ENCODE measurements at regions not wholly inside any gene's neighbourhood (a gene's known extent, or its start where the extent isn't known, plus 50 kb on each side); places are given as distances from the start of the nearest gene placed in this dataset.

- no peak overlapping the region for H3K9ac ChIP-seq (ENCODE audit: low read length in 5 of 5)
- H3K27me3 ChIP-seq (ENCODE audit: control insufficient read depth in 5 of 5, insufficient read depth in 4 of 5, low read length in 5 of 5) = peaks cover 0 to 2% (median 0%) of the 10 kb centered on the region in 5 donors
- no peak overlapping the region for H3K4me3 ChIP-seq (ENCODE audit: low read depth in 1 of 5, low read length in 5 of 5)
- no peaks in the 10 kb centered on the region for H3K4me1 ChIP-seq (ENCODE audit: control insufficient read depth in 5 of 5, insufficient read depth in 5 of 5, low read length in 5 of 5)
- no peaks in the 10 kb centered on the region for H3K9me3 ChIP-seq (ENCODE audit: control insufficient read depth in 5 of 5, low read length in 5 of 5)
- no peaks in the 10 kb centered on the region for H3K36me3 ChIP-seq (ENCODE audit: control insufficient read depth in 5 of 5, insufficient read depth in 5 of 5, low read length in 5 of 5)
- no peak overlapping the region for H3K27ac ChIP-seq (ENCODE audit: low read depth, low read length)
These were observed 142.5 kb downstream of the PHLDA1 start for GRCh38 chr12:75888874-75889613.

- H3K27me3 ChIP-seq (ENCODE audit: control insufficient read depth in 5 of 5, insufficient read depth in 4 of 5, low read length in 5 of 5) = peaks cover 0 to 2% (median 0%) of the 10 kb centered on the region in 5 donors
- H3K9ac ChIP-seq (ENCODE audit: low read length in 5 of 5) = no peak overlapping the region
- H3K36me3 ChIP-seq (ENCODE audit: control insufficient read depth in 5 of 5, insufficient read depth in 5 of 5, low read length in 5 of 5) = no peaks in the 10 kb centered on the region
- H3K27ac ChIP-seq (ENCODE audit: low read depth, low read length) = no peak overlapping the region
- no peaks in the 10 kb centered on the region for H3K9me3 ChIP-seq (ENCODE audit: control insufficient read depth in 5 of 5, low read length in 5 of 5)
- no peaks in the 10 kb centered on the region for H3K4me1 ChIP-seq (ENCODE audit: control insufficient read depth in 5 of 5, insufficient read depth in 5 of 5, low read length in 5 of 5)
- H3K4me3 ChIP-seq (ENCODE audit: low read depth in 1 of 5, low read length in 5 of 5) = no peak overlapping the region
These were observed 143.2 kb downstream of the PHLDA1 start for GRCh38 chr12:75888399-75888798.

- no peak overlapping the region for H3K27ac ChIP-seq (ENCODE audit: low read depth, low read length)
- H3K9me3 ChIP-seq (ENCODE audit: control insufficient read depth in 5 of 5, low read length in 5 of 5) = no peaks in the 10 kb centered on the region
- H3K36me3 ChIP-seq (ENCODE audit: control insufficient read depth in 5 of 5, insufficient read depth in 5 of 5, low read length in 5 of 5) = no peaks in the 10 kb centered on the region
- H3K9ac ChIP-seq (ENCODE audit: low read length in 5 of 5) = no peak overlapping the region
- no peaks in the 10 kb centered on the region for H3K4me1 ChIP-seq (ENCODE audit: control insufficient read depth in 5 of 5, insufficient read depth in 5 of 5, low read length in 5 of 5)
- H3K27me3 ChIP-seq (ENCODE audit: control insufficient read depth in 5 of 5, insufficient read depth in 4 of 5, low read length in 5 of 5) = peaks cover 0 to 2% (median 0%) of the 10 kb centered on the region in 5 donors
- no peak overlapping the region for H3K4me3 ChIP-seq (ENCODE audit: low read depth in 1 of 5, low read length in 5 of 5)
These were observed 143.6 kb downstream of the PHLDA1 start for GRCh38 chr12:75887979-75888378.

- no peak overlapping the region for H3K4me3 ChIP-seq (ENCODE audit: low read depth in 1 of 5, low read length in 5 of 5)
- H3K27me3 ChIP-seq (ENCODE audit: control insufficient read depth in 5 of 5, insufficient read depth in 4 of 5, low read length in 5 of 5) = peaks cover 0 to 2% (median 0%) of the 10 kb centered on the region in 5 donors
- H3K9ac ChIP-seq (ENCODE audit: low read length in 5 of 5) = no peak overlapping the region
- no peak overlapping the region for H3K27ac ChIP-seq (ENCODE audit: low read depth, low read length)
- H3K9me3 ChIP-seq (ENCODE audit: control insufficient read depth in 5 of 5, low read length in 5 of 5) = no peaks in the 10 kb centered on the region
- no peaks in the 10 kb centered on the region for H3K36me3 ChIP-seq (ENCODE audit: control insufficient read depth in 5 of 5, insufficient read depth in 5 of 5, low read length in 5 of 5)
- no peaks in the 10 kb centered on the region for H3K4me1 ChIP-seq (ENCODE audit: control insufficient read depth in 5 of 5, insufficient read depth in 5 of 5, low read length in 5 of 5)
These were observed 147.1 kb downstream of the PHLDA1 start for GRCh38 chr12:75884465-75884985.

- no peaks in the 10 kb centered on the region for H3K27me3 ChIP-seq (ENCODE audit: control insufficient read depth in 5 of 5, insufficient read depth in 4 of 5, low read length in 5 of 5)
- no peak overlapping the region for H3K4me3 ChIP-seq (ENCODE audit: low read depth in 1 of 5, low read length in 5 of 5)
- no peaks in the 10 kb centered on the region for H3K36me3 ChIP-seq (ENCODE audit: control insufficient read depth in 5 of 5, insufficient read depth in 5 of 5, low read length in 5 of 5)
- no peak overlapping the region for H3K27ac ChIP-seq (ENCODE audit: low read depth, low read length)
- H3K4me1 ChIP-seq (ENCODE audit: control insufficient read depth in 5 of 5, insufficient read depth in 5 of 5, low read length in 5 of 5) = peaks cover 0 to 4% (median under 1%) of the 10 kb centered on the region in 5 donors
- no peaks in the 10 kb centered on the region for H3K9me3 ChIP-seq (ENCODE audit: control insufficient read depth in 5 of 5, low read length in 5 of 5)
- H3K9ac ChIP-seq (ENCODE audit: low read length in 5 of 5) = no peak overlapping the region
These were observed 148.3 kb downstream of the PHLDA1 start for GRCh38 chr12:75883241-75883640.

GRCh38 chr12:75882421-75882820 is 149.2 kb downstream of the PHLDA1 start:
- Histone ChIP-seq H3K36me3 (ENCODE audit: control insufficient read depth in 5 of 5, insufficient read depth in 5 of 5, low read length in 5 of 5) (no peaks in the 10 kb centered on the region), H3K9ac (ENCODE audit: low read length in 5 of 5) (no peak overlapping the region), H3K27ac (ENCODE audit: low read depth, low read length) (no peak overlapping the region), H3K27me3 (ENCODE audit: control insufficient read depth in 5 of 5, insufficient read depth in 4 of 5, low read length in 5 of 5) (no peaks in the 10 kb centered on the region), H3K4me3 (ENCODE audit: low read depth in 1 of 5, low read length in 5 of 5) (no peak overlapping the region), H3K9me3 (ENCODE audit: control insufficient read depth in 5 of 5, low read length in 5 of 5) (no peaks in the 10 kb centered on the region), H3K4me1 (ENCODE audit: control insufficient read depth in 5 of 5, insufficient read depth in 5 of 5, low read length in 5 of 5) (peaks cover 0 to 11% (median 7%) of the 10 kb centered on the region in 5 donors)

GRCh38 chr12:75881920-75882319 is 149.7 kb downstream of the PHLDA1 start:
- Histone ChIP-seq H3K9ac (ENCODE audit: low read length in 5 of 5) (no peak overlapping the region), H3K36me3 (ENCODE audit: control insufficient read depth in 5 of 5, insufficient read depth in 5 of 5, low read length in 5 of 5) (no peaks in the 10 kb centered on the region), H3K9me3 (ENCODE audit: control insufficient read depth in 5 of 5, low read length in 5 of 5) (no peaks in the 10 kb centered on the region), H3K27me3 (ENCODE audit: control insufficient read depth in 5 of 5, insufficient read depth in 4 of 5, low read length in 5 of 5) (no peaks in the 10 kb centered on the region), H3K4me1 (ENCODE audit: control insufficient read depth in 5 of 5, insufficient read depth in 5 of 5, low read length in 5 of 5) (peaks cover 0 to 11% (median 7%) of the 10 kb centered on the region in 5 donors), H3K4me3 (ENCODE audit: low read depth in 1 of 5, low read length in 5 of 5) (no peak overlapping the region), H3K27ac (ENCODE audit: low read depth, low read length) (no peak overlapping the region)

GRCh38 chr12:75877763-75878621 is 153.6 kb downstream of the PHLDA1 start:
- H3K27ac ChIP-seq (ENCODE audit: low read depth, low read length) = no peak overlapping the region

GRCh38 chr12:75876832-75877762 is 154.5 kb downstream of the PHLDA1 start:
- Histone ChIP-seq H3K27me3 (ENCODE audit: control insufficient read depth in 5 of 5, insufficient read depth in 4 of 5, low read length in 5 of 5) (no peaks in the 10 kb centered on the region), H3K27ac (ENCODE audit: low read depth, low read length) (no peak overlapping the region), H3K9ac (ENCODE audit: low read length in 5 of 5) (no peak overlapping the region), H3K36me3 (ENCODE audit: control insufficient read depth in 5 of 5, insufficient read depth in 5 of 5, low read length in 5 of 5) (no peaks in the 10 kb centered on the region), H3K4me3 (ENCODE audit: low read depth in 1 of 5, low read length in 5 of 5) (no peak overlapping the region), H3K9me3 (ENCODE audit: control insufficient read depth in 5 of 5, low read length in 5 of 5) (no peaks in the 10 kb centered on the region), H3K4me1 (ENCODE audit: control insufficient read depth in 5 of 5, insufficient read depth in 5 of 5, low read length in 5 of 5) (peaks cover 0 to 11% (median 7%) of the 10 kb centered on the region in 5 donors)

More at GRCh38 chr12:75877763-75878621, 153.6 kb downstream of the PHLDA1 start:
- Histone ChIP-seq H3K9ac (ENCODE audit: low read length in 5 of 5) (no peak overlapping the region), H3K27me3 (ENCODE audit: control insufficient read depth in 5 of 5, insufficient read depth in 4 of 5, low read length in 5 of 5) (no peaks in the 10 kb centered on the region), H3K4me1 (ENCODE audit: control insufficient read depth in 5 of 5, insufficient read depth in 5 of 5, low read length in 5 of 5) (peaks cover 0 to 11% (median 7%) of the 10 kb centered on the region in 5 donors), H3K9me3 (ENCODE audit: control insufficient read depth in 5 of 5, low read length in 5 of 5) (no peaks in the 10 kb centered on the region), H3K4me3 (ENCODE audit: low read depth in 1 of 5, low read length in 5 of 5) (peak overlapping the region in 2 of 5 donors; percentile 14 to 22), H3K36me3 (ENCODE audit: control insufficient read depth in 5 of 5, insufficient read depth in 5 of 5, low read length in 5 of 5) (no peaks in the 10 kb centered on the region)

All from subcutaneous abdominal adipose tissue (tissue), 5 donors.